HG03457 (cell line): ENCODE measurements at regions not wholly inside any gene's neighbourhood (a gene's known extent, or its start where the extent isn't known, plus 50 kb on each side); places are given as distances from the start of the nearest gene placed in this dataset.

Experiments used
- ATAC-seq: cut with Tn5 transposase; IDR thresholded peaks from one replicate; pipeline ENCODE4 v1.9.1; 2021; ENCODE audit warnings: moderate number of reproducible peaks; ENCODE audit not compliant: unreplicated experiment

- ATAC-seq = no peak
Measured at GRCh38 chr2:217289907-217290280, 430.0 kb upstream of the TNP1 start.

GRCh38 chr2:217289177-217289906 lies 429.5 kb upstream of the TNP1 start:
- no peak for ATAC-seq

GRCh38 chr2:217288472-217289063 lies 428.7 kb upstream of the TNP1 start:
- ATAC-seq = no peak

GRCh38 chr2:217286833-217287232 lies 427.0 kb upstream of the TNP1 start:
- no peak for ATAC-seq

GRCh38 chr2:217285926-217286325 lies 426.1 kb upstream of the TNP1 start:
- no peak for ATAC-seq

- ATAC-seq = no peak
Measured at GRCh38 chr2:217283460-217283859, 423.6 kb upstream of the TNP1 start.

- ATAC-seq = no peak
Measured at GRCh38 chr2:217282531-217282930, 422.7 kb upstream of the TNP1 start.

GRCh38 chr2:217279556-217279955 lies 419.7 kb upstream of the TNP1 start:
- ATAC-seq = no peak

- ATAC-seq = no peak
Measured at GRCh38 chr2:217279140-217279539, 419.3 kb upstream of the TNP1 start.

GRCh38 chr2:217277646-217278398 lies 418.0 kb upstream of the TNP1 start:
- ATAC-seq = no peak

- ATAC-seq = no peak
Measured at GRCh38 chr2:217276433-217276832, 416.6 kb upstream of the TNP1 start.

GRCh38 chr2:217275091-217275490 lies 415.2 kb upstream of the TNP1 start:
- no peak for ATAC-seq

GRCh38 chr2:217274578-217274977 lies 414.7 kb upstream of the TNP1 start:
- ATAC-seq = no peak

GRCh38 chr2:217273851-217274250 lies 414.0 kb upstream of the TNP1 start:
- no peak for ATAC-seq

- no peak for ATAC-seq
Measured at GRCh38 chr2:217273162-217273561, 413.3 kb upstream of the TNP1 start.

GRCh38 chr2:217271813-217272212 lies 411.9 kb upstream of the TNP1 start:
- no peak for ATAC-seq

GRCh38 chr2:217270485-217271121 lies 410.7 kb upstream of the TNP1 start:
- no peak for ATAC-seq

- no peak for ATAC-seq
Measured at GRCh38 chr2:217269701-217270484, 410.0 kb upstream of the TNP1 start.

GRCh38 chr2:217268978-217269377 lies 409.1 kb upstream of the TNP1 start:
- no peak for ATAC-seq

- ATAC-seq = no peak
Measured at GRCh38 chr2:217267758-217268157, 407.9 kb upstream of the TNP1 start.

GRCh38 chr2:217263756-217264155 lies 403.9 kb upstream of the TNP1 start:
- no peak for ATAC-seq
